HEK293 (cell line): ENCODE measurements at regions not wholly inside any gene's neighbourhood (a gene's known extent, or its start where the extent isn't known, plus 50 kb on each side); places are given as distances from the start of the nearest gene placed in this dataset.
A peak's percentile ranks its signal among the peaks of the same experiment; 100 is the strongest.

Experiments
- CTCF ChIA-PET: fragments of 350-600 bp; formaldehyde crosslinking; extraction: SDS; loops from one replicate; lab custom pipeline; 2021; ENCODE audit warnings: antibody characterized with exemption; lab: Yijun Ruan, JAX
- POLR2A ChIA-PET: fragments of 300-600 bp; formaldehyde crosslinking; extraction: SDS; loops from one replicate; lab custom pipeline; 2020; ENCODE audit warnings: antibody characterized with exemption, inconsistent platforms; lab: Yijun Ruan, JAX
- H3K27ac ChIP-seq: fragments of 200-500 bp; sonication (Bioruptor generic); 2 replicates; pipeline ENCODE4 v1.5.1; 2014; ENCODE audit warnings: low read depth, low read length, control low read depth, inconsistent platforms; ENCODE audit errors: extremely low read depth
- H3K36me3 ChIP-seq, 2 experiments: fragments of 200-500 bp in 1 of 2; sonication (Bioruptor generic) in 1 of 2; 1 replicate in 1 of 2; 2 replicates in 1 of 2; pipeline ENCODE4 v1.5.1; 2014 to 2017; ENCODE audit warnings: inconsistent platforms in 2 of 2, low read length in 2 of 2; ENCODE audit not compliant: control insufficient read depth in 2 of 2, insufficient read depth in 1 of 2
- H3K4me1 ChIP-seq: fragments of 200-500 bp; sonication (Bioruptor generic); 2 replicates; pipeline ENCODE4 v1.5.1; 2014; ENCODE audit warnings: mild to moderate bottlenecking, low read length, inconsistent platforms; ENCODE audit not compliant: control insufficient read depth, insufficient read depth
- H3K4me3 ChIP-seq: 2 replicates; pipeline ENCODE4 v1.5.1; 2011; ENCODE audit warnings: low read depth, mild to moderate bottlenecking, control low read depth, low read length, moderate library complexity
- H3K9me3 ChIP-seq: fragments of 200-500 bp; sonication (Bioruptor generic); 2 replicates; pipeline ENCODE4 v1.5.1; 2014; ENCODE audit warnings: low read depth, low read length, inconsistent platforms; ENCODE audit not compliant: control insufficient read depth, insufficient read depth
- BCL11A ChIP-seq: fragments of 450-650 bp; formaldehyde crosslinking; IDR thresholded peaks from 2 replicates; pipeline ENCODE4 v1.5.1; 2016; ENCODE audit warnings: low read depth, missing biosample characterization, missing genetic modification characterization
- BCL11B ChIP-seq: fragments of 450-650 bp; formaldehyde crosslinking; IDR thresholded peaks from 2 replicates; pipeline ENCODE4 v1.5.1; 2016; ENCODE audit warnings: low read depth, missing biosample characterization, missing genetic modification characterization
- FEZF1 ChIP-seq: fragments of 450-650 bp; formaldehyde crosslinking; IDR thresholded peaks from 2 replicates; pipeline ENCODE4 v1.5.1; 2016; ENCODE audit warnings: missing biosample characterization, missing genetic modification characterization
- KLF8 ChIP-seq: fragments of 450-650 bp; formaldehyde crosslinking; IDR thresholded peaks from 2 replicates; pipeline ENCODE4 v1.5.1; 2016; ENCODE audit warnings: missing biosample characterization, missing genetic modification characterization
- MYNN ChIP-seq: fragments of 450-650 bp; formaldehyde crosslinking; IDR thresholded peaks from 2 replicates; pipeline ENCODE4 v1.5.1; 2016; ENCODE audit warnings: missing biosample characterization, missing genetic modification characterization, borderline replicate concordance
- SCRT1 ChIP-seq: fragments of 450-650 bp; formaldehyde crosslinking; IDR thresholded peaks from 2 replicates; pipeline ENCODE4 v1.5.1; 2016; ENCODE audit warnings: missing biosample characterization, missing genetic modification characterization, borderline replicate concordance
- SCRT2 ChIP-seq: fragments of 450-650 bp; formaldehyde crosslinking; IDR thresholded peaks from 2 replicates; pipeline ENCODE4 v1.5.1; 2016; ENCODE audit warnings: missing biosample characterization, missing genetic modification characterization
- SETDB1 ChIP-seq: IDR thresholded peaks from one replicate; pipeline ENCODE4 v1.6.1; 2017; ENCODE audit warnings: mild to moderate bottlenecking, low read length, moderate library complexity, mixed read lengths; ENCODE audit not compliant: insufficient read length
- TRIM28 ChIP-seq: IDR thresholded peaks from 2 replicates; pipeline ENCODE4 v1.6.1; 2011; ENCODE audit warnings: low read length, control low read depth, borderline replicate concordance
- ZBTB8A ChIP-seq: fragments of 450-650 bp; formaldehyde crosslinking; IDR thresholded peaks from 2 replicates; pipeline ENCODE4 v1.5.1; 2016; ENCODE audit warnings: missing biosample characterization, missing genetic modification characterization
- ZFHX2 ChIP-seq: fragments of 450-650 bp; formaldehyde crosslinking; conservative IDR thresholded peaks from 2 replicates; pipeline ENCODE4 v1.5.1; 2016; ENCODE audit warnings: missing biosample characterization, missing genetic modification characterization
- ZFP69B ChIP-seq: fragments of 450-650 bp; formaldehyde crosslinking; IDR thresholded peaks from 2 replicates; pipeline ENCODE4 v1.5.1; 2016; ENCODE audit warnings: missing biosample characterization, missing genetic modification characterization
- ZNF112 ChIP-seq: fragments of 450-650 bp; formaldehyde crosslinking; IDR thresholded peaks from 2 replicates; pipeline ENCODE4 v1.5.0; 2017; ENCODE audit warnings: missing biosample characterization, missing genetic modification characterization
- ZNF140 ChIP-seq: fragments of 450-650 bp; formaldehyde crosslinking; IDR thresholded peaks from 2 replicates; pipeline ENCODE4 v1.5.1; 2016; ENCODE audit warnings: missing biosample characterization, missing genetic modification characterization
- ZNF16 ChIP-seq: fragments of 450-650 bp; formaldehyde crosslinking; IDR thresholded peaks from 2 replicates; pipeline ENCODE4 v1.5.1; 2016; ENCODE audit warnings: low read depth, missing biosample characterization, missing genetic modification characterization
- ZNF221 ChIP-seq: fragments of 450-650 bp; formaldehyde crosslinking; IDR thresholded peaks from 2 replicates; pipeline ENCODE4 v1.5.1; 2017; ENCODE audit warnings: missing biosample characterization, missing genetic modification characterization, borderline replicate concordance
- ZNF311 ChIP-seq: fragments of 450-650 bp; formaldehyde crosslinking; IDR thresholded peaks from 2 replicates; pipeline ENCODE4 v1.5.1; 2017; ENCODE audit warnings: missing biosample characterization, missing genetic modification characterization, borderline replicate concordance
- ZNF366 ChIP-seq: fragments of 450-650 bp; formaldehyde crosslinking; conservative IDR thresholded peaks from 2 replicates; pipeline ENCODE4 v1.5.1; 2016; ENCODE audit warnings: missing biosample characterization, missing genetic modification characterization
- ZNF677 ChIP-seq: fragments of 450-650 bp; IDR thresholded peaks from 2 replicates; pipeline ENCODE4 v1.5.0; 2018; ENCODE audit warnings: missing biosample characterization, mild to moderate bottlenecking, missing genetic modification characterization, moderate library complexity
- ZNF76 ChIP-seq: fragments of 450-650 bp; formaldehyde crosslinking; IDR thresholded peaks from 2 replicates; pipeline ENCODE4; 2016; ENCODE audit warnings: low read depth, missing biosample characterization, missing genetic modification characterization, borderline replicate concordance
- ZNF776 ChIP-seq: fragments of 450-650 bp; formaldehyde crosslinking; IDR thresholded peaks from 2 replicates; pipeline ENCODE4 v1.5.0; 2017; ENCODE audit warnings: missing biosample characterization, missing genetic modification characterization, borderline replicate concordance
- TF ChIP-seq, protein P1 (sequence below): fragments of 450-650 bp; formaldehyde crosslinking; IDR thresholded peaks from 2 replicates; pipeline ENCODE4 v1.5.1; 2017; ENCODE audit warnings: missing biosample characterization, missing genetic modification characterization
- TF ChIP-seq, protein P2 (sequence below): fragments of 450-650 bp; formaldehyde crosslinking; IDR thresholded peaks from 2 replicates; pipeline ENCODE4 v1.5.1; 2017; ENCODE audit warnings: missing biosample characterization, missing genetic modification characterization

DNA sequence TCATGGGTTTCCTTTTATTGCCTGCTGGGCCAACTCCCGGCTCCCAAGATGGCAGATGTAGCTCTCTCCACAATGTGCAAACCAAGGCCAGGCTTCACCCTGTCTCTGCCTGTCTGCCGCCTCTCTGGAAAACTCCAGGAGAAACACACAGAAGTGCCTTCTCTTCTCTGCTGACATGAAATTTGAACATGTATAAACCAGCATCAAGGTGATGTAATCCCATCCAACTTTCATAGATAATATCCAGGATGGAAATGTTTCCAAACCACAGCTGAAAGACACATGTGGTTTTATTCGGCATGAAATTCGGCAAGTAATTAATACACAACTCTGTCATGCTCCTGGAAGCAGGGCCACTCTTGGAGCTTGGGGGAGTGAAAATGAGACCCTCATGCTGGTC lies 297.2 kb downstream of the C7orf25 start (continued):
- TF ChIP-seq ZNF16 (tag by site-specific recombination) (no peak), TRIM28 (no peak)
- TF ChIP-seq, protein P1, sequence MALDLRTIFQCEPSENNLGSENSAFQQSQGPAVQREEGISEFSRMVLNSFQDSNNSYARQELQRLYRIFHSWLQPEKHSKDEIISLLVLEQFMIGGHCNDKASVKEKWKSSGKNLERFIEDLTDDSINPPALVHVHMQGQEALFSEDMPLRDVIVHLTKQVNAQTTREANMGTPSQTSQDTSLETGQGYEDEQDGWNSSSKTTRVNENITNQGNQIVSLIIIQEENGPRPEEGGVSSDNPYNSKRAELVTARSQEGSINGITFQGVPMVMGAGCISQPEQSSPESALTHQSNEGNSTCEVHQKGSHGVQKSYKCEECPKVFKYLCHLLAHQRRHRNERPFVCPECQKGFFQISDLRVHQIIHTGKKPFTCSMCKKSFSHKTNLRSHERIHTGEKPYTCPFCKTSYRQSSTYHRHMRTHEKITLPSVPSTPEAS (tag by site-specific recombination), result no peak

DNA sequence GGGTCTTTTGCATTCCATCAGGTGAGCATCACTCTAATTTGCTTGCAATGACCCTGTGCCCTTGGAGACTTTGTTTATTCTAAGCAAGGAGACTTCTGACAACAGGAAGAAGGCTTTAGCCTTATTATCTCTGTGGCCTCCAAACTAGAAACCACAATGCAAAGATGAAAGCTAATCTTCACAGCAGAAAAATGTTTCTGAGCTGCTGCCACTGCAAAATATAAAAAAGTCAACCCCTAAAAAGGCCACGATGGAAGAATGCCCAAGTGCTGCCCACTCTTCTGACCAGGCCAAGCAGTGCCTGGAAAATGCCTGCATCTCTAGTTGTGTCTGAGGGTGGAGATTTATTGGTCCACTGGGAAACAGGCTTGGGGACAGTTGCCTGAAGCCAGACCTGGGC lies 299.9 kb downstream of the C7orf25 start:
- CTCF ChIA-PET, result interaction anchor here (0.6 kb wide), 1 partner anchor 1227 kb away, joined by 3 read pairs; no protein-coding TSS in a partner anchor
- POLR2A ChIA-PET, result no interaction called here
- no peak overlapping the region for H3K4me3 ChIP-seq
- H3K9me3 ChIP-seq, result no peaks in the 10 kb centered on the region
- H3K4me1 ChIP-seq, result peaks cover 5% of the 10 kb centered on the region; the same call in 1 of the 2 replicates
- TF ChIP-seq BCL11A, result no peak
- no peak for TF ChIP-seq ZNF776
- 0 out of 2 replicates have a peak, but pooled peaks have one; percentile 12 for TF ChIP-seq ZFHX2
- no peak for TF ChIP-seq SCRT2 (tag by site-specific recombination)
- no peak for TF ChIP-seq ZNF677
- TF ChIP-seq ZNF140 (tag by site-specific recombination), result no peak
- no peaks in the 10 kb centered on the region for H3K36me3 ChIP-seq
- H3K27ac ChIP-seq, result no peak overlapping the region

DNA sequence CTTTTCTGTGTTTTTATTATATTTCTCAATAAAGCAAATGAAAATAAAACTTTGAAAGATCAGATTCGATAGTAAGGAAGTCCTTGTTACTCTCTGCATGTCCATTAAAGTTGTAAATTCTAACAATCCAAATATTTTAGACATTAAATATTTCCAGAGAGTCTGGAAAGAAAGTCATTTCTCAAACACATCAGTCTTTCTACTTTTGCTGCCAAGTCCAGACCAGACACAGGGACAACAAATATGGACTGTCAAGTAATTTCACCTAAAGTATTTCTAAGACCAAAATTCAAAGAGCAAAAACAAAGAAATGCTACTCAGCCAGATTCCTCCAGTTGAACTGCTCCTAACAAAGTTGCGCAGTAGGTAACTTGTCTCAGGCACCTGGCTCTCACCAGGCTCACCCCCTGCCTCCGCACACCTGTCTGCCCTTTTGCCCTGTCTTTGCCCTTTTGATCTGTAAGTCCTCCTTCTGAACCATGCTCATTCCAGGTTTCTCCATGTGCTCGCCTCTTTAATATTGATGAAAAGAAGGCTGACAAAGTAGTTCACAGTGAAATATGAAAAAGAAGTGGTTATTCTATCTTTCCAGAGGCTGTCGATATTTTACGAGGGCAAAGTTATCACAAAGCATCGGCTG lies 300.5 kb downstream of the C7orf25 start:
- no peaks in the 10 kb centered on the region for H3K9me3 ChIP-seq
- TF ChIP-seq, protein P2, sequence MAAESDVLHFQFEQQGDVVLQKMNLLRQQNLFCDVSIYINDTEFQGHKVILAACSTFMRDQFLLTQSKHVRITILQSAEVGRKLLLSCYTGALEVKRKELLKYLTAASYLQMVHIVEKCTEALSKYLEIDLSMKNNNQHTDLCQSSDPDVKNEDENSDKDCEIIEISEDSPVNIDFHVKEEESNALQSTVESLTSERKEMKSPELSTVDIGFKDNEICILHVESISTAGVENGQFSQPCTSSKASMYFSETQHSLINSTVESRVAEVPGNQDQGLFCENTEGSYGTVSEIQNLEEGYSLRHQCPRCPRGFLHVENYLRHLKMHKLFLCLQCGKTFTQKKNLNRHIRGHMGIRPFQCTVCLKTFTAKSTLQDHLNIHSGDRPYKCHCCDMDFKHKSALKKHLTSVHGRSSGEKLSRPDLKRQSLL (tag by site-specific recombination), result no peak
- TF ChIP-seq SETDB1, result no peak
- TF ChIP-seq BCL11B, result no peak
- TF ChIP-seq ZNF366 (tag by site-specific recombination), result no peak
- no peak for TF ChIP-seq KLF8
- no peak for TF ChIP-seq ZBTB8A (tag by site-specific recombination)
- TF ChIP-seq MYNN, result no peak
- TF ChIP-seq ZNF311 (tag by site-specific recombination), result no peak
- TF ChIP-seq ZNF112 (tag by site-specific recombination), result no peak
- TF ChIP-seq ZFP69B (tag by site-specific recombination), result no peak
- TF ChIP-seq SCRT1 (tag by site-specific recombination), result no peak
- no peak for TF ChIP-seq ZNF76 (tag by site-specific recombination)
- TF ChIP-seq FEZF1 (tag by site-specific recombination), result no peak
- no peak for TF ChIP-seq ZNF221 (tag by site-specific recombination)
- TF ChIP-seq, all 188 proteins: peak for 0
- CTCF ChIA-PET, result interaction anchor here (0.6 kb wide), 1 partner anchor 1228 kb away, joined by 3 read pairs; no protein-coding TSS in a partner anchor
- H3K4me3 ChIP-seq, result no peak overlapping the region
- peaks cover 5% of the 10 kb centered on the region; the same call in 1 of the 2 replicates for H3K4me1 ChIP-seq
- H3K27ac ChIP-seq, result no peak overlapping the region
- no peaks in the 10 kb centered on the region for H3K36me3 ChIP-seq
- POLR2A ChIA-PET, result no interaction called here
